HEK293 (cell line): ENCODE measurements at regions not wholly inside any gene's neighbourhood (a gene's known extent, or its start where the extent isn't known, plus 50 kb on each side); places are given as distances from the start of the nearest gene placed in this dataset.

ENCODE experiments used
- CTCF ChIA-PET: fragments of 350-600 bp; formaldehyde crosslinking; extraction: SDS; loops from one replicate; lab custom pipeline; 2021; ENCODE audit warnings: antibody characterized with exemption; lab: Yijun Ruan, JAX
- POLR2A ChIA-PET: fragments of 300-600 bp; formaldehyde crosslinking; extraction: SDS; loops from one replicate; lab custom pipeline; 2020; ENCODE audit warnings: antibody characterized with exemption, inconsistent platforms; lab: Yijun Ruan, JAX
- H3K27ac ChIP-seq: fragments of 200-500 bp; sonication (Bioruptor generic); 2 replicates; pipeline ENCODE4 v1.5.1; 2014; ENCODE audit warnings: low read depth, low read length, control low read depth, inconsistent platforms; ENCODE audit errors: extremely low read depth
- H3K36me3 ChIP-seq, 2 experiments: fragments of 200-500 bp in 1 of 2; sonication (Bioruptor generic) in 1 of 2; 1 replicate in 1 of 2; 2 replicates in 1 of 2; pipeline ENCODE4 v1.5.1; 2014 to 2017; ENCODE audit warnings: inconsistent platforms in 2 of 2, low read length in 2 of 2; ENCODE audit not compliant: control insufficient read depth in 2 of 2, insufficient read depth in 1 of 2
- H3K4me1 ChIP-seq: fragments of 200-500 bp; sonication (Bioruptor generic); 2 replicates; pipeline ENCODE4 v1.5.1; 2014; ENCODE audit warnings: mild to moderate bottlenecking, low read length, inconsistent platforms; ENCODE audit not compliant: control insufficient read depth, insufficient read depth
- H3K4me3 ChIP-seq: 2 replicates; pipeline ENCODE4 v1.5.1; 2011; ENCODE audit warnings: low read depth, mild to moderate bottlenecking, control low read depth, low read length, moderate library complexity
- H3K9me3 ChIP-seq: fragments of 200-500 bp; sonication (Bioruptor generic); 2 replicates; pipeline ENCODE4 v1.5.1; 2014; ENCODE audit warnings: low read depth, low read length, inconsistent platforms; ENCODE audit not compliant: control insufficient read depth, insufficient read depth
- FEZF1 ChIP-seq: fragments of 450-650 bp; formaldehyde crosslinking; IDR thresholded peaks from 2 replicates; pipeline ENCODE4 v1.5.1; 2016; ENCODE audit warnings: missing biosample characterization, missing genetic modification characterization
- HOXA7 ChIP-seq: sonication (generic); formaldehyde crosslinking; IDR thresholded peaks from 2 replicates; pipeline ENCODE4 v1.8.1; 2022; ENCODE audit warnings: missing genetic modification reagents, borderline replicate concordance
- KLF9 ChIP-seq: fragments of 450-650 bp; formaldehyde crosslinking; IDR thresholded peaks from 2 replicates; pipeline ENCODE4 v1.5.1; 2016; ENCODE audit warnings: missing biosample characterization, missing genetic modification characterization, low read depth
- PRDM1 ChIP-seq: fragments of 450-650 bp; formaldehyde crosslinking; IDR thresholded peaks from 2 replicates; pipeline ENCODE4; 2016; ENCODE audit warnings: missing biosample characterization, missing genetic modification characterization
- REPIN1 ChIP-seq: fragments of 450-650 bp; formaldehyde crosslinking; IDR thresholded peaks from 2 replicates; pipeline ENCODE4 v1.5.1; 2017; ENCODE audit warnings: missing biosample characterization, missing genetic modification characterization, low read depth
- SP2 ChIP-seq: fragments of 450-650 bp; formaldehyde crosslinking; IDR thresholded peaks from 2 replicates; pipeline ENCODE4 v1.5.1; 2016; ENCODE audit warnings: missing biosample characterization, missing genetic modification characterization
- TCF7L2 ChIP-seq: IDR thresholded peaks from 2 replicates; pipeline ENCODE4 v1.6.1; 2011; ENCODE audit warnings: low read depth, mild to moderate bottlenecking, inconsistent platforms, low read length, moderate library complexity, borderline replicate concordance
- ZIC2 ChIP-seq: fragments of 450-650 bp; formaldehyde crosslinking; IDR thresholded peaks from 2 replicates; pipeline ENCODE4 v1.5.1; 2016; ENCODE audit warnings: missing biosample characterization, missing genetic modification characterization
- ZNF133 ChIP-seq: fragments of 450-650 bp; formaldehyde crosslinking; IDR thresholded peaks from 2 replicates; pipeline ENCODE4 v1.5.1; 2016; ENCODE audit warnings: missing biosample characterization, missing genetic modification characterization
- ZNF157 ChIP-seq: fragments of 450-650 bp; formaldehyde crosslinking; IDR thresholded peaks from 2 replicates; pipeline ENCODE4 v1.5.1; 2016; ENCODE audit warnings: missing biosample characterization, missing genetic modification characterization
- ZNF19 ChIP-seq: fragments of 450-650 bp; formaldehyde crosslinking; IDR thresholded peaks from 2 replicates; pipeline ENCODE4; 2016; ENCODE audit warnings: missing biosample characterization, missing genetic modification characterization, low read depth
- ZNF404 ChIP-seq: fragments of 450-650 bp; formaldehyde crosslinking; IDR thresholded peaks from 2 replicates; pipeline ENCODE4 v1.5.1; 2017; ENCODE audit warnings: missing biosample characterization, missing genetic modification characterization
- ZNF416 ChIP-seq: fragments of 450-650 bp; formaldehyde crosslinking; IDR thresholded peaks from 2 replicates; pipeline ENCODE4 v1.5.1; 2016; ENCODE audit warnings: missing biosample characterization, missing genetic modification characterization
- ZNF501 ChIP-seq: fragments of 450-650 bp; formaldehyde crosslinking; IDR thresholded peaks from 2 replicates; pipeline ENCODE4 v1.5.1; 2016; ENCODE audit warnings: missing biosample characterization, missing genetic modification characterization
- ZNF560 ChIP-seq: fragments of 450-650 bp; formaldehyde crosslinking; IDR thresholded peaks from 2 replicates; pipeline ENCODE4 v1.5.1; 2017; ENCODE audit warnings: missing biosample characterization, missing genetic modification characterization, borderline replicate concordance
- ZNF585B ChIP-seq: fragments of 450-650 bp; formaldehyde crosslinking; IDR thresholded peaks from 2 replicates; pipeline ENCODE4 v1.5.1; 2016; ENCODE audit warnings: missing biosample characterization, missing genetic modification characterization
- ZNF610 ChIP-seq: fragments of 450-650 bp; formaldehyde crosslinking; IDR thresholded peaks from 2 replicates; pipeline ENCODE4 v1.5.1; 2016; ENCODE audit warnings: missing biosample characterization, missing genetic modification characterization, borderline replicate concordance
- ZNF654 ChIP-seq: fragments of 450-650 bp; formaldehyde crosslinking; IDR thresholded peaks from 2 replicates; pipeline ENCODE4 v1.5.1; 2016; ENCODE audit warnings: low read depth, missing biosample characterization, missing genetic modification characterization
- ZNF837 ChIP-seq: fragments of 450-650 bp; formaldehyde crosslinking; IDR thresholded peaks from 2 replicates; pipeline ENCODE4 v1.5.1; 2016; ENCODE audit warnings: missing biosample characterization, missing genetic modification characterization
- TF ChIP-seq, protein P1 (sequence below): fragments of 450-650 bp; formaldehyde crosslinking; IDR thresholded peaks from 2 replicates; pipeline ENCODE4 v1.5.1; 2016; ENCODE audit warnings: missing biosample characterization, missing genetic modification characterization
- TF ChIP-seq, protein P2 (sequence below): fragments of 450-650 bp; formaldehyde crosslinking; IDR thresholded peaks from 2 replicates; pipeline ENCODE4 v1.5.1; 2017; ENCODE audit warnings: missing biosample characterization, missing genetic modification characterization
- TF ChIP-seq, protein P3 (sequence below): fragments of 450-650 bp; formaldehyde crosslinking; IDR thresholded peaks from 2 replicates; pipeline ENCODE4 v1.5.1; 2016; ENCODE audit warnings: missing biosample characterization, missing genetic modification characterization
- TF ChIP-seq, protein P4 (sequence below): fragments of 450-650 bp; formaldehyde crosslinking; conservative IDR thresholded peaks from 2 replicates; pipeline ENCODE4 v1.5.1; 2016; ENCODE audit warnings: low read depth, missing biosample characterization, missing genetic modification characterization
- TF ChIP-seq, protein P5 (sequence below): fragments of 450-650 bp; formaldehyde crosslinking; IDR thresholded peaks from 2 replicates; pipeline ENCODE4 v1.5.1; 2016; ENCODE audit warnings: missing biosample characterization, missing genetic modification characterization

DNA sequence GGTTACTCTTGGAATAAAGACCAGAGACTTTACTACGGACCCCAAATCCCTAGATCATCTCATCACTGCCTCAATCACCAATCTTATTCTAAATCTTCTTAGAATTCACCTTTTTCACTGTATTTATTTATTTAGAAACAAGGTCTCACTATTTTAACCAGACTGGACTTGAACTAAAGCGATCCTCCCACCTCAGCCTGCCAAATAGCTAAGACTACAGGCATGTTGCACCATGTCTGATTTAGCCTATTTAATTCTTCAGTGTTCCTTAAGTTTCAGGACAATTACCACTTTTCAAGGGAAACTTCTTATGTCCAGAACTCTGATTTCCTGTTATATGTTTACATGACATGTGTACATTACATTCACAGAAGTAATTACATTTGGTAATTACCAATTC, 238.0 kb upstream of the COL8A1 start:
- no peak overlapping the region for H3K27ac ChIP-seq
- no peak overlapping the region for H3K4me3 ChIP-seq
- no peaks in the 10 kb centered on the region for H3K36me3 ChIP-seq
- TF ChIP-seq ZNF837 (tag by site-specific recombination) (no peak), KLF9 (tag by site-specific recombination) (no peak), ZNF404 (tag by site-specific recombination) (no peak), ZNF610 (no peak), HOXA7 (CRISPR knock-in tag) (no peak), ZNF416 (tag by site-specific recombination) (no peak), ZIC2 (tag by site-specific recombination) (no peak), PRDM1 (tag by site-specific recombination) (no peak), TCF7L2 (no peak), ZNF157 (tag by site-specific recombination) (no peak), FEZF1 (tag by site-specific recombination) (no peak), ZNF654 (tag by site-specific recombination) (no peak), ZNF585B (tag by site-specific recombination) (no peak), SP2 (tag by site-specific recombination) (no peak)
- TF ChIP-seq, protein P1, sequence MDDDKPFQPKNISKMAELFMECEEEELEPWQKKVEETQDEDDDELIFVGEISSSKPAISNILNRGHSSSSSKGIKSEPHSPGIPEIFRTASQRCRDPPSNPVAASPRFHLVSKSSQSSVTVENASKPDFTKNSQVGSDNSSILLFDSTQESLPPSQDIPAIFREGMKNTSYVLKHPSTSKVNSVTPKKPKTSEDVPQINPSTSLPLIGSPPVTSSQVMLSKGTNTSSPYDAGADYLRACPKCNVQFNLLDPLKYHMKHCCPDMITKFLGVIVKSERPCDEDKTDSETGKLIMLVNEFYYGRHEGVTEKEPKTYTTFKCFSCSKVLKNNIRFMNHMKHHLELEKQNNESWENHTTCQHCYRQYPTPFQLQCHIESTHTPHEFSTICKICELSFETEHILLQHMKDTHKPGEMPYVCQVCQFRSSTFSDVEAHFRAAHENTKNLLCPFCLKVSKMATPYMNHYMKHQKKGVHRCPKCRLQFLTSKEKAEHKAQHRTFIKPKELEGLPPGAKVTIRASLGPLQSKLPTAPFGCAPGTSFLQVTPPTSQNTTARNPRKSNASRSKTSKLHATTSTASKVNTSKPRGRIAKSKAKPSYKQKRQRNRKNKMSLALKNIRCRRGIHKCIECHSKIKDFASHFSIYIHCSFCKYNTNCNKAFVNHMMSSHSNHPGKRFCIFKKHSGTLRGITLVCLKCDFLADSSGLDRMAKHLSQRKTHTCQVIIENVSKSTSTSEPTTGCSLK = no peak
- TF ChIP-seq, protein P2, sequence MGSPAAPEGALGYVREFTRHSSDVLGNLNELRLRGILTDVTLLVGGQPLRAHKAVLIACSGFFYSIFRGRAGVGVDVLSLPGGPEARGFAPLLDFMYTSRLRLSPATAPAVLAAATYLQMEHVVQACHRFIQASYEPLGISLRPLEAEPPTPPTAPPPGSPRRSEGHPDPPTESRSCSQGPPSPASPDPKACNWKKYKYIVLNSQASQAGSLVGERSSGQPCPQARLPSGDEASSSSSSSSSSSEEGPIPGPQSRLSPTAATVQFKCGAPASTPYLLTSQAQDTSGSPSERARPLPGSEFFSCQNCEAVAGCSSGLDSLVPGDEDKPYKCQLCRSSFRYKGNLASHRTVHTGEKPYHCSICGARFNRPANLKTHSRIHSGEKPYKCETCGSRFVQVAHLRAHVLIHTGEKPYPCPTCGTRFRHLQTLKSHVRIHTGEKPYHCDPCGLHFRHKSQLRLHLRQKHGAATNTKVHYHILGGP (tag by site-specific recombination) = no peak
- TF ChIP-seq, protein P3, sequence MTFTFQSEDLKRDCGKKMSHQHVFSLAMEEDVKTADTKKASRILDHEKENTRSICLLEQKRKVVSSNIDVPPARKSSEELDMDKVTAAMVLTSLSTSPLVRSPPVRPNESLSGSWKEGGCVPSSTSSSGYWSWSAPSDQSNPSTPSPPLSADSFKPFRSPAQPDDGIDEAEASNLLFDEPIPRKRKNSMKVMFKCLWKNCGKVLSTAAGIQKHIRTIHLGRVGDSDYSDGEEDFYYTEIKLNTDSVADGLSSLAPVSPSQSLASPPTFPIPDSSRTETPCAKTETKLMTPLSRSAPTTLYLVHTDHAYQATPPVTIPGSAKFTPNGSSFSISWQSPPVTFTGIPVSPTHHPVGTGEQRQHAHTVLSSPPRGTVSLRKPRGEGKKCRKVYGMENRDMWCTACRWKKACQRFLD = no peak
- ChIA-PET CTCF (interaction anchor here (0.6 kb wide), 1 partner anchor 110 kb away, joined by 3 read pairs; no protein-coding TSS in a partner anchor), POLR2A (no interaction called here)
- no peaks in the 10 kb centered on the region for H3K4me1 ChIP-seq
- no peaks in the 10 kb centered on the region for H3K9me3 ChIP-seq

DNA sequence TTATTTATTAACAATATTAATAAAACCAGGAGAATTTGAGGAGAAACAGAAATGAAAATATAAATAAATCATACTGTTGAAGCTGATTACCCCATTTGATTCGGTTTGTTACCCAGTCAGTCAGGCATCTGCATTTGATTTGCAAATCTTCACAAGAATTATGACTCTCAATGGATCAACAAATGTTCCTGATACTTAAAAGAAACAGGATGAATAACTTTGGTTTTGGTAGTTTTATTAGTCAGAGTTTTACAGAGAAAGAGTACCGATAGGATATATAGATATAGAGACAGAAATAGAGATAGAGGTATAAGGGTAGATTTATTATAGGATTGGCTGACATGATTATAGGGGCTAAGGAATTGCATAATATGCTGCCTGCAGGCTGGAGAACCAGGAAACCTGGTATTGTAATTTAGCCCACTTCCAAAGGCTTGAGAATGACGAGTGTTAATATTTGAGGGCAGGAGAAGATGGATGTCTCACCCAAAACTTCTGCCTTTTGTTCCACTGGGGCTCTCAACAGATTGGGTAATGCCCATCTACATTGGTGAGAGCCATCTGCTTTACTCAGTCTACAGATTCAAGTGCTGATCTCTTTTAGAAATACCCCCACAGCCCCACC, 241.6 kb upstream of the COL8A1 start:
- Histone ChIP-seq H3K4me3 (no peak overlapping the region), H3K27ac (no peak overlapping the region), H3K9me3 (no peaks in the 10 kb centered on the region), H3K36me3 (no peaks in the 10 kb centered on the region), H3K4me1 (no peaks in the 10 kb centered on the region)
- POLR2A ChIA-PET = no interaction called here
- CTCF ChIA-PET = interaction anchor here (1.0 kb wide), 1 partner anchor 223 kb away, joined by 3 read pairs; no protein-coding TSS in a partner anchor
- TF ChIP-seq ZNF133 = no peak
- TF ChIP-seq ZNF501 (tag by site-specific recombination) = no peak
- TF ChIP-seq ZNF19 = no peak
- TF ChIP-seq, protein P4, sequence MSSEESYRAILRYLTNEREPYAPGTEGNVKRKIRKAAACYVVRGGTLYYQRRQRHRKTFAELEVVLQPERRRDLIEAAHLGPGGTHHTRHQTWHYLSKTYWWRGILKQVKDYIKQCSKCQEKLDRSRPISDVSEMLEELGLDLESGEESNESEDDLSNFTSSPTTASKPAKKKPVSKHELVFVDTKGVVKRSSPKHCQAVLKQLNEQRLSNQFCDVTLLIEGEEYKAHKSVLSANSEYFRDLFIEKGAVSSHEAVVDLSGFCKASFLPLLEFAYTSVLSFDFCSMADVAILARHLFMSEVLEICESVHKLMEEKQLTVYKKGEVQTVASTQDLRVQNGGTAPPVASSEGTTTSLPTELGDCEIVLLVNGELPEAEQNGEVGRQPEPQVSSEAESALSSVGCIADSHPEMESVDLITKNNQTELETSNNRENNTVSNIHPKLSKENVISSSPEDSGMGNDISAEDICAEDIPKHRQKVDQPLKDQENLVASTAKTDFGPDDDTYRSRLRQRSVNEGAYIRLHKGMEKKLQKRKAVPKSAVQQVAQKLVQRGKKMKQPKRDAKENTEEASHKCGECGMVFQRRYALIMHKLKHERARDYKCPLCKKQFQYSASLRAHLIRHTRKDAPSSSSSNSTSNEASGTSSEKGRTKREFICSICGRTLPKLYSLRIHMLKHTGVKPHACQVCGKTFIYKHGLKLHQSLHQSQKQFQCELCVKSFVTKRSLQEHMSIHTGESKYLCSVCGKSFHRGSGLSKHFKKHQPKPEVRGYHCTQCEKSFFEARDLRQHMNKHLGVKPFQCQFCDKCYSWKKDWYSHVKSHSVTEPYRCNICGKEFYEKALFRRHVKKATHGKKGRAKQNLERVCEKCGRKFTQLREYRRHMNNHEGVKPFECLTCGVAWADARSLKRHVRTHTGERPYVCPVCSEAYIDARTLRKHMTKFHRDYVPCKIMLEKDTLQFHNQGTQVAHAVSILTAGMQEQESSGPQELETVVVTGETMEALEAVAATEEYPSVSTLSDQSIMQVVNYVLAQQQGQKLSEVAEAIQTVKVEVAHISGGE (tag by site-specific recombination) = no peak
- TF ChIP-seq ZIC2 (tag by site-specific recombination) = no peak
- TF ChIP-seq, protein P5, sequence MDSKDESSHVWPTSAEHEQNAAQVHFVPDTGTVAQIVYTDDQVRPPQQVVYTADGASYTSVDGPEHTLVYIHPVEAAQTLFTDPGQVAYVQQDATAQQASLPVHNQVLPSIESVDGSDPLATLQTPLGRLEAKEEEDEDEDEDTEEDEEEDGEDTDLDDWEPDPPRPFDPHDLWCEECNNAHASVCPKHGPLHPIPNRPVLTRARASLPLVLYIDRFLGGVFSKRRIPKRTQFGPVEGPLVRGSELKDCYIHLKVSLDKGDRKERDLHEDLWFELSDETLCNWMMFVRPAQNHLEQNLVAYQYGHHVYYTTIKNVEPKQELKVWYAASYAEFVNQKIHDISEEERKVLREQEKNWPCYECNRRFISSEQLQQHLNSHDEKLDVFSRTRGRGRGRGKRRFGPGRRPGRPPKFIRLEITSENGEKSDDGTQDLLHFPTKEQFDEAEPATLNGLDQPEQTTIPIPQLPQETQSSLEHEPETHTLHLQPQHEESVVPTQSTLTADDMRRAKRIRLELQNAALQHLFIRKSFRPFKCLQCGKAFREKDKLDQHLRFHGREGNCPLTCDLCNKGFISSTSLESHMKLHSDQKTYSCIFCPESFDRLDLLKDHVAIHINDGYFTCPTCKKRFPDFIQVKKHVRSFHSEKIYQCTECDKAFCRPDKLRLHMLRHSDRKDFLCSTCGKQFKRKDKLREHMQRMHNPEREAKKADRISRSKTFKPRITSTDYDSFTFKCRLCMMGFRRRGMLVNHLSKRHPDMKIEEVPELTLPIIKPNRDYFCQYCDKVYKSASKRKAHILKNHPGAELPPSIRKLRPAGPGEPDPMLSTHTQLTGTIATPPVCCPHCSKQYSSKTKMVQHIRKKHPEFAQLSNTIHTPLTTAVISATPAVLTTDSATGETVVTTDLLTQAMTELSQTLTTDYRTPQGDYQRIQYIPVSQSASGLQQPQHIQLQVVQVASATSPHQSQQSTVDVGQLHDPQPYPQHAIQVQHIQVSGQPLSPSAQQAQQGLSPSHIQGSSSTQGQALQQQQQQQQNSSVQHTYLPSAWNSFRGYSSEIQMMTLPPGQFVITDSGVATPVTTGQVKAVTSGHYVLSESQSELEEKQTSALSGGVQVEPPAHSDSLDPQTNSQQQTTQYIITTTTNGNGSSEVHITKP (tag by site-specific recombination) = no peak
- TF ChIP-seq REPIN1 = no peak
- TF ChIP-seq ZNF610 = no peak
- TF ChIP-seq ZNF560 (tag by site-specific recombination) = no peak
